ENCODE measurements at regions not wholly inside any gene's neighbourhood (a gene's known extent, or its start where the extent isn't known, plus 50 kb on each side); places are given as distances from the start of the nearest gene placed in this dataset.
"Not testable (repeated sequence)": the region's sequence is repeated elsewhere in the genome, so short reads cannot be mapped to it uniquely, and the experiment has no call there.

GRCh38 chr6:93835026-93835425 is 415.7 kb upstream of the EPHA7 start:
- not testable (repeated sequence) for TF ChIP-seq CTCF, POLR2A (IDR thresholded peaks at IDR 0.05)

Data from right lobe of liver (tissue), 4 donors.